ENCODE measurements at regions not wholly inside any gene's neighbourhood (a gene's known extent, or its start where the extent isn't known, plus 50 kb on each side); places are given as distances from the start of the nearest gene placed in this dataset.

- TF ChIP-seq CTCF (IDR thresholded peaks at IDR 0.05): no peak
- no peak for TF ChIP-seq ZFX (IDR thresholded peaks at IDR 0.05; ENCODE audit: borderline replicate concordance)
These were observed 587.8 kb downstream of the EPM2A start for GRCh38 chr6:145147559-145147958.

Measured in 22Rv1 (cell line).